HL-60 (cell line): ENCODE measurements at regions not wholly inside any gene's neighbourhood (a gene's known extent, or its start where the extent isn't known, plus 50 kb on each side); places are given as distances from the start of the nearest gene placed in this dataset.

Experiments used
- CTCF ChIP-seq: IDR thresholded peaks from one replicate; pipeline ENCODE4 v1.5.1; 2011; ENCODE audit warnings: low read length, control low read depth, inconsistent platforms; ENCODE audit not compliant: insufficient read depth
- POLR2AphosphoS5 ChIP-seq: IDR thresholded peaks from 2 replicates; pipeline ENCODE4 v1.6.1; 2012; ENCODE audit warnings: low read depth
- REST ChIP-seq: IDR thresholded peaks from 2 replicates; pipeline ENCODE4 v1.6.1; 2012; ENCODE audit warnings: low read depth; ENCODE audit not compliant: insufficient replicate concordance

- TF ChIP-seq CTCF (no peak), REST (no peak), POLR2AphosphoS5 (no peak)
These were observed 154.9 kb upstream of the SDK2 start for GRCh38 chr17:73799096-73799495.
